ENCODE measurements at regions not wholly inside any gene's neighbourhood (a gene's known extent, or its start where the extent isn't known, plus 50 kb on each side); places are given as distances from the start of the nearest gene placed in this dataset.

DNA sequence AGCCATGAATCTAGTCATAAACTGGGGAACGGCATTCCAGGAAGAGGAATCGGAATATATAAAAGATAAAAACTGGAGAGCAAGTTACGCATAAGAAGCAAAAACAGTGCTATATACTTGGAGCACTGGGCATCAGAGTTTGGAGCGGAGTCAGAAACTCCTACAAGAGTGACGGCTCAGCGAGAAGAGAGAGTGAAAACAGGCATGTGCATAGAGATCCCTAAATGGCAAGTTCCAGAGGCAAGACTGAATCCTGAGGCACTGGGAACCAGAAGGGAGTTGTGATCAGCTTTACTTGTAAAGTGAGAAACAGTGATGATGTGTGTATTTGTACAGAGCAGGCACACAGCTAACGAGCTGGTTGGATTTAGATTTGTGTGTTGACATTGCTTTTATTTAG is 514.4 kb upstream of the TNC start:
- no peak for DNase-seq

DNA sequence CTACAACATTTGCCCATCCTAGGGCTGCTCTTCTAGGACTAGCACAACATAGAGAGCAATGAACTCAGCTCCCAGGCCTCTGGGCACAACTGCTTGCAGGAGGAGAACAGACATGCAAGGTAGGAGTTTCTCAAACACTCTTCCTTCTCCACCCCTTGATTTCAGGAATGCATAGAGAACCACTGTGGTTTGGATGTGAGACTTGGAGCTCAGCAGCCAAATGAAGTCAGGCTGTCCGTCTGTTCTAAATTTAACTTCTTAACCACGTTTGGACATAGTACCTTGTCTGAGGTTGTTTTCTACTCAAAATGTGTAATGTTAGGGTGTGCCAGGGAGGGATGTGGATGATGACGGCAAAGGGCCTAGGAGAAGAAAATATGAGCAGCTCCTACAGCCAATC is 515.1 kb upstream of the TNC start:
- DNase-seq = no peak

DNA sequence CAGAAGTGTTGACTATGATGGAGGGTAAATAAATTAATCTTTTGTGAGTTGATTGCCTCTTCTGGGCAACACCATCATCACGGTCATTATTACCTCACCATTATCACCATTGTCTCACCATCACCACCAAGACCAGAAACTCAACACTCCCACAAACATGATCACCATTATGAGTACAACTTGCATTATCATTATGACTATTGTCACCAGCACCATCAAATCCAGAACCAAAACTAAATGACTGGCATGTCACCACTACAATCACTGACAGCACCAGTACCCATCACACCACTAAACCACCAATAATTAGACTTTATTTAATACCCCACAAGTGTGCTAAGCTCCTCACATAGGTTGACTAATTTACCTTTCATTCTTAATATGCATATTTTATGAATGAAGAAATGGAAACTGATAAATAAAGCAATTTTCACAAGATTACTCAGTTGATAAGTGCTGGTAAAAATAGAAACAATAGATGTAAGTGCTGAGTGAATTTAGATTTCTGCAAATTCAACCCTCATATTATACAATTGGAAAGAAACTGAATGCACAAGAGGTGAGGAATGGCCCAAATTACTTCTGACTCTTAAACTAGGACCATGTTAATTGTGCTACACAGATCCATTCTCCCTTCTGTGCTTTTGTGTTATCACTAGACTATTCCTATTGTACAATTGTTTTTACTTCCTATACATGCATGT is 517.8 kb upstream of the PAPPA start:
- DNase-seq = no peak

GRCh38 chr9:115636596-115636995 is 517.0 kb upstream of the PAPPA start:
- DNase-seq = no peak

DNA sequence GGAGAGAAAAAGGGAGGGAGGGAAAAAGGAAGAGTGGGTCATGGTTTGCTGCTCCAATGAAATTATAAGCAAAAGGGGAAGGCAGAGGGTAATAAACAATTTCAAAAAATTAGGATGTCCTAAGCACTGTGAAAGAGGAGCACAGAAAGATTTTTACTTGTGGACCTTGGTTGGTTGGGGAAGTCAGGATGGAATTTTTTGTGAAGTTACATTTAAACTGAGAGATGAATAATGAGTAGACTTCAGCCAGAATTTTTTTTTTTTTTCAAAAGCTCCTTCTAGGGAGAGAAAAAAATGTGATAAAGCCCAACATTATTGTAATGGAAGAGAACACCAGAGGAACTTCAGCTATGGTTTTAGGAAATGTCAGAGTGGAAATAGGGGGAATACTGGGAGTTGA is 515.9 kb upstream of the PAPPA start:
- DNase-seq = no peak

GRCh38 chr9:115640887-115641286 is 512.7 kb upstream of the PAPPA start:
- DNase-seq = no peak

DNA sequence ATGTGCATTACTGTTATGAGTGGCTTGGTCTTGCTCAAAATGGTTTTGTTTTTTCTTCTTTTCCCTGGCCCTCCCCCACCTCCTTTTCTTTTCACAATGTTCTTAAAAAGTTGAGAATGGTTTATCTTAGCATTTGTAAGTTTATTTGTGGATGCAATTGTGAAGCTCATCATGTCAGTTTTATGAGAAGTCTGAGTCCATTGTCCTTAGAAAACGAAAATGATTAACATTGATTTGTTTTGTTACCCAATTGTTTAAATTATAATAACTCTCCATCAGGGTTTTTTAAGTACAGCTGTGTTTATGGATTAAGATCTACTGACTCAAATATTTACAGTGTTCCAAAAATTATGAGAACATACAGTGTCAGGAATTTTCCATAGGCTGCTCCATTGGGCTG is 511.3 kb upstream of the PAPPA start:
- DNase-seq = no peak

- no peak for DNase-seq
Observed at GRCh38 chr9:115643948-115644727, 509.5 kb upstream of the PAPPA start.

DNA sequence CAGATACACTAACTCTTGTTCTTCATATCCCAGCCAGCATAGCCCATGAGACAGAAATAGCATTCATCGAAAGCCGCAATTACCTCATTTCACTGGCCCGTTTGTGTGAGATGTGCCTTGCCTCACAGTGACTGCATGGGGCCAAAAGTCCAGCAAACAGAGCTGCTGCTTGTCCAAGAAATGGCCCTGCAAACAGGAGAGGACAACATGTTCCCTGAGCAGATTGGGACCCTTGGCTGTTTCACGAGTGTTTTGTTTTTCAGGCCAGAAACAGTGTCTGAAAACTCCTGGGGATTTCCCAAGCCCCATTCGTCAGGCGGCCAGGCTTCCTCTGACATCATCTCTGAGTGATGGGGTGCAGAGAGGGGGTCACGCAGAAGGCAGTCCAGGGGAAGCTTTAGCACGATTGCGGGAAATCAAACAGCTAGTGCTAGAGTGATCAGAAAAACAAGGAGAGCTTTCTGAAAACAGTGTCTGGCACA is 503.6 kb upstream of the PAPPA start:
- DNase-seq = no peak

DNA sequence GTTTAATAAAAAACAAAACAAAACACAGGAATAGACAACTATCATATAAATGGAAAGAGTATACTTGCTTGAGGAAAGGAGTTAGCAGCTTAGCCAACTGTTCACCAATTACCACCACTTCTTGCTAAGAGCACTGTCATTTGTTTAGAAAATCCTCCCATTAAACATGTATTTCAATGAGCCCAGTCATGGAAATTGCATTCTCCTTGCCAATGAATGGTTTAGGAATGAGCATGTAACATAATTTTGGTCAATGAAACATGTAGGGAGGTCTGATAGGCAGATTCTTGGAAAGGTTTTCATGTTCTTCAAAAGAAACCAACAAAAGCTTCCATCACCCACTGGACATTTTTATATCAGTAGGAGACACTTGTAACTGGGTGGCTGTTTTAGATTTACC is 502.8 kb upstream of the PAPPA start:
- no peak for DNase-seq

DNA sequence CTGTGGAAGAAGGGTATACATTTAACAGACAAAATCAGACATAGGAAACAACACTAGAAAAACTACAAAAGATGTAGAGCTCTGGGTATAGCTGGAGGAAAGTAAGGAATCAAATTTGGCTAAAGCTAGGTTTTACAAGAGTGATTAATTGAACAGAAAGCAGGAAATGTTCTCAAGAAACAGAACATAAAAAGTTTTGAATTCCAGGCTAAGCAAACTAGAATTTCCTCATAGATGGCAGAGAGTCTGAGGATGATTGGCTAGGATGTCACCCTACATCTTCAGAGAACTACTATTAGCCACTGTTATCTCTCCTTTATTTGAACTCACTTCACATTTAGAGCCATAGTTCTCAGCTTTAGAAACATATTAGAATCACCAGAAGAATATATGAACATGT is 502.1 kb upstream of the PAPPA start:
- DNase-seq = no peak

DNA sequence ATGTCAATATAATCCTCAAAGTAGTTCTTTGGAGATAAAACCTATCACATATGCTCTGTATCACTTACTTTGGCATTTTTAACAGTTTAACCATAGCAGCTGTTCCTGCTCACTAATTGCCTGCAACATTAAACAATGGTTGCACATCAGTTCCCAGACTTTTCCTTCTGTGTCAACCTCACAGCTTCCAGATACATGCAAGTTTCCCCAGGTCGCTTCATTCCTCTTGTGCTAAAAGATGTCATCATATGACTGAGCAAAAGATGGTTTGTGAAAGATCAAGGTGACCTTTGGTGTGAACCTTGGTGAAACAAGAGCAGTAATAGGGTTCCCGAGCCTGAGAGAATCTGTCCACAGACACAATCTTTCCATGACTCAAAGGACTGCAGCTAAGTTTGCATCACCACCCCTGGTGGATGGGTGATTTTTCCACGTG is 500.4 kb upstream of the PAPPA start:
- no peak for DNase-seq

GRCh38 chr9:115657695-115658094 is 495.9 kb upstream of the PAPPA start:
- DNase-seq = no peak

GRCh38 chr9:115665519-115665918 is 488.1 kb upstream of the PAPPA start:
- no peak for DNase-seq

GRCh38 chr9:115668521-115668920 is 485.1 kb upstream of the PAPPA start:
- no peak for DNase-seq

GRCh38 chr9:115671236-115671962 is 482.2 kb upstream of the PAPPA start:
- DNase-seq = no peak

DNA sequence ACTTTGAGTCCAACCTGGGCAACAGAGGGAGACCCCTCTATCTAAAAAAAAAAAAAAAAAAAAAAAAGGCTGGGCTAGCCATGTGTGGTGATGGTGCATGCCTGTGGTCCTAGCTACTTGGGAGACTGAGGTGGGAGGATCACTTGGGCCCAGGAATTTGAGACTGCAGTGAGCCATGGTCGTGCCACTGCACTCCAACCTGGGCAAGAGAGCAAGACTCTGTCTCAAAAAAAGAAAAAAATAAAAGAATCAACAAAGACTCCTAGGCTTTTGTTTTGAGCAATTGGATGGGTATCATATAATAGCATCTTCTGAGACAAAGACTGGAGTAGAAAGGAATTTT is 481.7 kb upstream of the PAPPA start:
- no peak for DNase-seq

- DNase-seq = no peak
Observed at GRCh38 chr9:115672477-115673316, 480.9 kb upstream of the PAPPA start.

DNA sequence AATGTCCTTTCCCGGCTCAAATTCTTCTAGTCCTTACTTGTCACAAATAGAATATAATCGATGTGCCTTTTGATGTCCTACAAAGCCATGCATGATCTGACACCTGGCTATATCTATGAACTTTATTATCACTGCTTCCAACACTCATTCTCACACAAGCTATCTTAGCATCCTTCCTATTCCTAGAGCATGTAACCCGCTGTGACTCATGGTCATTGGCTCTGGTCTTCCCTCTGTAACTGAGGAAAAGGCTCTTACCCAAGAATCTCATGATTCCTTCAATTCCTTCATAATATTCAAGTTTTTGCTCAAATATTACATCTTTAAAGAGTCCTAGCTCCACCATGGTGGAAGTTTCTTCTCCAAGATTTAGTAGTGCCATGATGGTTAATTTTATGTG is 480.0 kb upstream of the PAPPA start:
- DNase-seq = no peak

- DNase-seq = no peak
Observed at GRCh38 chr9:115674091-115674490, 479.5 kb upstream of the PAPPA start.

DNA sequence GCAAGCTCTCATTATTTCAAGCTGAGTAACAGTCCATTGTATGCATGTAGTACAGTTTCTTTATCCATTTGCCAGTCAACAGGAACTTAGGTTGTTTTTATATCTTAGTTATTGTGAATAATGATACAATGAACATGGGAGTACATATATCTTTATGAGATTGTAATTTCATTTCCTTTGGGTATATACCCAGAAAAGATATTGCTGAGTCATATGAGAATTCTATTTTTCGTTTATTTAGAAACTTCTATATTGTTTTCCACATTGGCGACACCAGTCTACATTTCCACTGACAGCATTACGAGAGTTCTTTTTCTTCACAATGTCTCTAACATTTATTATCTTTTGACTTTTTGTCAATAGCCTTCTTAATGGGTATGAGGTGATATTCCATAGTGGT is 477.8 kb upstream of the PAPPA start:
- no peak for DNase-seq

DNA sequence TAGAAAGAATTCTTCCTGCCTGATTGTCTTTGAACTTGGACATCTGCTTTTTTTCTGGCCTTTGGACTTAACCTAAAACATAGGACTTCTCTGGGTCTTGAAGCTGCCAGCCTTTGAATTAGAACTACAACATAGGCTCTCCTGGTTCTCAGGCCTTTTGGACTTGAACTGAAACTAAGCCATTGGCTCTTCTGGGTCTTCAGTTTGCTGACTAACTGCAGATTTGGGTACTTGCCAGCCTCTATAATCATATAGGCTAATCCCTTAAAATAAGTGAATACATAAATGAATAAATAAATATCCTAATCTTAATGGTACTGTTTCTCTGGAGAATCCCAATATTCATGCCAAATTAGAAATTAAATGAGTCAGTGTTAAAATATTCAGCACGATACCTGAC is 473.4 kb upstream of the PAPPA start:
- DNase-seq = no peak

GRCh38 chr9:115681585-115681984 is 472.0 kb upstream of the PAPPA start:
- no peak for DNase-seq
